ENCODE measurements at regions not wholly inside any gene's neighbourhood (a gene's known extent, or its start where the extent isn't known, plus 50 kb on each side); places are given as distances from the start of the nearest gene placed in this dataset.
A peak's percentile ranks its signal among the peaks of the same experiment; 100 is the strongest.

GRCh38 chr2:598058-598802 lies 79.0 kb downstream of the TMEM18 start:
- peaks cover 2% of the 10 kb centered on the region for H3K27me3 Mint-ChIP-seq (ENCODE audit: insufficient read depth, low read depth)
- Histone ChIP-seq H3K4me3 (no peak overlapping the region), H3K9me3 (ENCODE audit: low read depth) (no peaks in the 10 kb centered on the region), H3K27ac (no peak overlapping the region), H3K9ac (no peak overlapping the region), H3K4me1 (no peaks in the 10 kb centered on the region), H2AFZ (replicated peaks) (no peak overlapping the region), H4K20me1 (ENCODE audit: low read depth) (no peaks in the 10 kb centered on the region), H3K79me2 (ENCODE audit: low read depth) (no peaks in the 10 kb centered on the region), H3K4me2 (no peak overlapping the region), H3K27me3 (no peaks in the 10 kb centered on the region), H3K36me3 (no peaks in the 10 kb centered on the region), H3F3A (ENCODE audit: low read depth) (peaks cover 5% of the 10 kb centered on the region)
- peak overlapping the region; percentile 44 for H3K27ac Mint-ChIP-seq
- H3K36me3 Mint-ChIP-seq = peaks cover 2% of the 10 kb centered on the region
- no peak for DNase-seq (ENCODE audit: low spot score)
- peaks cover 30% of the 10 kb centered on the region for H3K4me1 Mint-ChIP-seq
- peaks cover 4% of the 10 kb centered on the region for H3K9me3 Mint-ChIP-seq
- peak overlapping the region; percentile 60 for H3K4me3 Mint-ChIP-seq
- TF ChIP-seq CTCF (IDR thresholded peaks at IDR 0.05) (no peak), EZH2 (IDR thresholded peaks at IDR 0.05) (no peak), EZH2phosphoT487 (IDR thresholded peaks at IDR 0.05) (no peak)

GRCh38 chr2:595831-596592 lies 81.2 kb downstream of the TMEM18 start:
- Mint-ChIP-seq H3K27ac (peak overlapping the region; percentile 94), H3K27me3 (ENCODE audit: insufficient read depth, low read depth) (peaks cover 2% of the 10 kb centered on the region), H3K4me1 (peaks cover 30% of the 10 kb centered on the region), H3K9me3 (peaks cover 4% of the 10 kb centered on the region), H3K4me3 (no peak overlapping the region), H3K36me3 (peaks cover 2% of the 10 kb centered on the region)
- no peak overlapping the region for H3K4me3 ChIP-seq
- peak overlapping the region; percentile 1 for H2AFZ ChIP-seq (replicated peaks)
- H3K9ac ChIP-seq = no peak overlapping the region
- no peak for DNase-seq (ENCODE audit: low spot score)
- no peaks in the 10 kb centered on the region for H3K27me3 ChIP-seq
- no peaks in the 10 kb centered on the region for H3K36me3 ChIP-seq
- no peaks in the 10 kb centered on the region for H3K4me1 ChIP-seq
- H4K20me1 ChIP-seq (ENCODE audit: low read depth) = no peaks in the 10 kb centered on the region
- peaks cover 5% of the 10 kb centered on the region for H3F3A ChIP-seq (ENCODE audit: low read depth)
- TF ChIP-seq EZH2phosphoT487 (IDR thresholded peaks at IDR 0.05) = no peak
- TF ChIP-seq CTCF (IDR thresholded peaks at IDR 0.05) = no peak
- TF ChIP-seq EZH2 (IDR thresholded peaks at IDR 0.05) = no peak
- H3K79me2 ChIP-seq (ENCODE audit: low read depth) = no peaks in the 10 kb centered on the region
- no peak overlapping the region for H3K27ac ChIP-seq
- H3K4me2 ChIP-seq = no peak overlapping the region
- H3K9me3 ChIP-seq (ENCODE audit: low read depth) = no peaks in the 10 kb centered on the region

- peaks cover 5% of the 10 kb centered on the region for H3F3A ChIP-seq (ENCODE audit: low read depth)
- Mint-ChIP-seq H3K9me3 (peaks cover 4% of the 10 kb centered on the region), H3K36me3 (peaks cover 2% of the 10 kb centered on the region), H3K4me3 (no peak overlapping the region), H3K27me3 (ENCODE audit: insufficient read depth, low read depth) (peaks cover 2% of the 10 kb centered on the region), H3K4me1 (peaks cover 30% of the 10 kb centered on the region), H3K27ac (peak overlapping the region; percentile 94)
- no peaks in the 10 kb centered on the region for H3K9me3 ChIP-seq (ENCODE audit: low read depth)
- TF ChIP-seq CTCF (IDR thresholded peaks at IDR 0.05) (no peak), EZH2 (IDR thresholded peaks at IDR 0.05) (no peak), EZH2phosphoT487 (IDR thresholded peaks at IDR 0.05) (no peak)
- H3K79me2 ChIP-seq (ENCODE audit: low read depth) = no peaks in the 10 kb centered on the region
- H3K27me3 ChIP-seq = no peaks in the 10 kb centered on the region
- no peak overlapping the region for H3K27ac ChIP-seq
- H3K4me3 ChIP-seq = no peak overlapping the region
- no peak for DNase-seq (ENCODE audit: low spot score)
- no peaks in the 10 kb centered on the region for H3K36me3 ChIP-seq
- H2AFZ ChIP-seq (replicated peaks) = peak overlapping the region; percentile 1
- no peaks in the 10 kb centered on the region for H4K20me1 ChIP-seq (ENCODE audit: low read depth)
- H3K4me2 ChIP-seq = no peak overlapping the region
- H3K9ac ChIP-seq = no peak overlapping the region
- no peaks in the 10 kb centered on the region for H3K4me1 ChIP-seq
Measured at GRCh38 chr2:595141-595815, 81.9 kb downstream of the TMEM18 start.
